ENCODE measurements at regions not wholly inside any gene's neighbourhood (a gene's known extent, or its start where the extent isn't known, plus 50 kb on each side); places are given as distances from the start of the nearest gene placed in this dataset.

DNA sequence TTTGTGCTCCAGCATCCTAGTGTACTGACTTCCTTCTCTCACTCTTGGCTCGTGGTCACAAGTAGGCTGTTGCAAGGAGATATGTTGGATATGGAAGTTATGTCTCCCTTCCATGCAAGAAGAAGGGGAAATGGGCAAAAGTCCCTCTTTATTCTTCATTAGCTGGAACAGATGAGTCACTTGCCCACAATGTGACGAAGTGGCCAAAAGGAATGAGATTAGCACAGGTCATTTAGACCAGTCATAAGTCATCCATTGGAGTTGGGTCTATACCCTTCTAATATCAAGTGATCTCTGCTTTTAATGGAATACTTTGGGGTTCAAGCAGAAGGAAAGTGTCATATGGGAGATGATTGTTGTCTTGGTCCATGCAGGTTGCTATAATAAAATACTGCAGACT, 91.2 kb upstream of the NGF start:
- no peak for TF ChIP-seq POLR2A (IDR thresholded peaks at IDR 0.05)
- TF ChIP-seq, protein P1, sequence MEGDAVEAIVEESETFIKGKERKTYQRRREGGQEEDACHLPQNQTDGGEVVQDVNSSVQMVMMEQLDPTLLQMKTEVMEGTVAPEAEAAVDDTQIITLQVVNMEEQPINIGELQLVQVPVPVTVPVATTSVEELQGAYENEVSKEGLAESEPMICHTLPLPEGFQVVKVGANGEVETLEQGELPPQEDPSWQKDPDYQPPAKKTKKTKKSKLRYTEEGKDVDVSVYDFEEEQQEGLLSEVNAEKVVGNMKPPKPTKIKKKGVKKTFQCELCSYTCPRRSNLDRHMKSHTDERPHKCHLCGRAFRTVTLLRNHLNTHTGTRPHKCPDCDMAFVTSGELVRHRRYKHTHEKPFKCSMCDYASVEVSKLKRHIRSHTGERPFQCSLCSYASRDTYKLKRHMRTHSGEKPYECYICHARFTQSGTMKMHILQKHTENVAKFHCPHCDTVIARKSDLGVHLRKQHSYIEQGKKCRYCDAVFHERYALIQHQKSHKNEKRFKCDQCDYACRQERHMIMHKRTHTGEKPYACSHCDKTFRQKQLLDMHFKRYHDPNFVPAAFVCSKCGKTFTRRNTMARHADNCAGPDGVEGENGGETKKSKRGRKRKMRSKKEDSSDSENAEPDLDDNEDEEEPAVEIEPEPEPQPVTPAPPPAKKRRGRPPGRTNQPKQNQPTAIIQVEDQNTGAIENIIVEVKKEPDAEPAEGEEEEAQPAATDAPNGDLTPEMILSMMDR (IDR thresholded peaks at IDR 0.05 in 4 of 5, conservative IDR thresholded peaks at IDR 0.05 in 1 of 5) = no peak

Measured in gastrocnemius medialis (tissue), 4 donors.